Thyroid gland (tissue), 4 donors: ENCODE measurements at regions not wholly inside any gene's neighbourhood (a gene's known extent, or its start where the extent isn't known, plus 50 kb on each side); places are given as distances from the start of the nearest gene placed in this dataset.

Experiments used
- DNase-seq, 2 donors: peaks; one replicate each; pipeline ENCODE4 v3.0.0-alpha.2; 2019
- H3K27ac ChIP-seq, 3 donors: fragments of 200-600 bp; sonication (generic); 1 replicate in 2 of 3; 2 replicates in 1 of 3; pipeline ENCODE4 v1.5.1; 2016 to 2019; ENCODE audit warnings: mild to moderate bottlenecking in 1 of 3, moderate library complexity in 1 of 3
- H3K27me3 ChIP-seq: fragments of 200-600 bp; sonication (generic); one replicate; pipeline ENCODE4 v1.5.1; 2019
- H3K36me3 ChIP-seq, 2 donors: fragments of 200-600 bp; sonication (generic); one replicate each; pipeline ENCODE4 v1.5.1; 2016 to 2019
- H3K4me1 ChIP-seq, 2 donors: fragments of 200-600 bp; sonication (generic); one replicate each; pipeline ENCODE4 v1.5.1; 2017 to 2019
- H3K4me3 ChIP-seq, 3 donors: fragments of 200-600 bp; sonication (generic); replicated peaks in 1 of 3; 1 replicate in 2 of 3; 2 replicates in 1 of 3; pipeline ENCODE4 v1.5.1; 2016; ENCODE audit warnings: mild to moderate bottlenecking in 1 of 3
- H3K9me3 ChIP-seq: fragments of 200-600 bp; sonication (generic); one replicate; pipeline ENCODE4 v1.5.1; 2017
- POLR2A ChIP-seq, 2 donors: fragments of 450-650 bp; IDR thresholded peaks; one replicate each; pipeline ENCODE4 v1.6.1; 2017; ENCODE audit warnings: antibody characterized with exemption in 2 of 2, mild to moderate bottlenecking in 2 of 2, moderate library complexity in 1 of 2
- WGBS, 2 donors: methylation state at CpG; one replicate each; pipeline ENCODE4 v1.1.5; 2017; 5-methylcytosine and 5-hydroxymethylcytosine counted together
- intact Hi-C: fragments of 100-400 bp; cut with DNase I; formaldehyde crosslinking; loops from one replicate; pipeline ENCODE4 v1.15.1; 2023
- TF ChIP-seq, protein P1 (sequence below), 6 experiments: fragments of 200-600 bp in 3 of 6; fragments of 450-650 bp in 3 of 6; sonication (generic) in 3 of 6; IDR thresholded peaks; one replicate each; pipeline ENCODE4 v1.5.1; 2016 to 2019; ENCODE audit warnings: antibody characterized with exemption in 6 of 6, mild to moderate bottlenecking in 2 of 6, inconsistent platforms in 1 of 6, moderate library complexity in 1 of 6

DNA sequence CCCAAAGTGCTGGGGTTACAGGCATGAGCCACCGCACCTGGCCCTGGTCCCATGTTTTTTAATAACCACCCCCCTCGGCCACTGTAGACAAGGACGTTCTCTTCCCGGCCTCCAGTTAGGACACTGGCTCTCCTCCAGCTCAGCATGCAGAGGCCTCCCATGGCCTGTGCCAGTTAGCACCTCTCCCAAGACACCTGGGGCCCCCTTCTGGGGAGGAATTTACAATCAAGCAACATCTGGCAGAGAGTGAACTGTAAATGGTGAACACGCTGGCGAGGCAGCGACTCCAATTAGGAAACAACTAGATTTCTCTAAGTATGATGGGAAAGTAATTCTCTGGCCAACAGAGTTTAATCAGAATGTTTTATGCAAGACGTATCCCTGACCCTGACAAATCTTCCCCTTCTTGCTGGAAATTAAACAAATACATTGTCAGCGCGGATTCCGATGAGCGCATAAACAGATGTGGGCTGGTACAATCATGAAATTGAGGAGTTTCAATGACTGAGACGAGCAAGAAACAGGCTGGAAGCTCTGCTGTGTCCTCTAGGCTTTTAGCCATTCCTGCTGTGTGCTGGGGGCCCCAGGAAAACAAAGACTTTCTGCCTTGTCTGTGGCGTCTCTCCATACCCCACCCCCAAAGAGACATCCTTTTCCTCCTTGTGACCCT, 61.7 kb upstream of the DLK1 start:
- TF ChIP-seq, protein P1, sequence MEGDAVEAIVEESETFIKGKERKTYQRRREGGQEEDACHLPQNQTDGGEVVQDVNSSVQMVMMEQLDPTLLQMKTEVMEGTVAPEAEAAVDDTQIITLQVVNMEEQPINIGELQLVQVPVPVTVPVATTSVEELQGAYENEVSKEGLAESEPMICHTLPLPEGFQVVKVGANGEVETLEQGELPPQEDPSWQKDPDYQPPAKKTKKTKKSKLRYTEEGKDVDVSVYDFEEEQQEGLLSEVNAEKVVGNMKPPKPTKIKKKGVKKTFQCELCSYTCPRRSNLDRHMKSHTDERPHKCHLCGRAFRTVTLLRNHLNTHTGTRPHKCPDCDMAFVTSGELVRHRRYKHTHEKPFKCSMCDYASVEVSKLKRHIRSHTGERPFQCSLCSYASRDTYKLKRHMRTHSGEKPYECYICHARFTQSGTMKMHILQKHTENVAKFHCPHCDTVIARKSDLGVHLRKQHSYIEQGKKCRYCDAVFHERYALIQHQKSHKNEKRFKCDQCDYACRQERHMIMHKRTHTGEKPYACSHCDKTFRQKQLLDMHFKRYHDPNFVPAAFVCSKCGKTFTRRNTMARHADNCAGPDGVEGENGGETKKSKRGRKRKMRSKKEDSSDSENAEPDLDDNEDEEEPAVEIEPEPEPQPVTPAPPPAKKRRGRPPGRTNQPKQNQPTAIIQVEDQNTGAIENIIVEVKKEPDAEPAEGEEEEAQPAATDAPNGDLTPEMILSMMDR (IDR thresholded peaks at IDR 0.05) = no peak
- TF ChIP-seq POLR2A (IDR thresholded peaks at IDR 0.05) = no peak
- no peak overlapping the region for H3K27ac ChIP-seq
- no peaks in the 10 kb centered on the region for H3K27me3 ChIP-seq
- intact Hi-C loops = loop anchor here (10.0 kb wide), 1 partner anchor 570 kb away; no protein-coding TSS in a partner anchor
- H3K9me3 ChIP-seq = no peaks in the 10 kb centered on the region
- no peaks in the 10 kb centered on the region for H3K36me3 ChIP-seq
- peaks cover 0 to 9% of the 10 kb centered on the region in 2 donors for H3K4me1 ChIP-seq
- no peak overlapping the region for H3K4me3 ChIP-seq
- 63 to 67% methylated on average over 14 of the region's 14 CpGs for WGBS, 2 donors
- DNase-seq = no peak

DNA sequence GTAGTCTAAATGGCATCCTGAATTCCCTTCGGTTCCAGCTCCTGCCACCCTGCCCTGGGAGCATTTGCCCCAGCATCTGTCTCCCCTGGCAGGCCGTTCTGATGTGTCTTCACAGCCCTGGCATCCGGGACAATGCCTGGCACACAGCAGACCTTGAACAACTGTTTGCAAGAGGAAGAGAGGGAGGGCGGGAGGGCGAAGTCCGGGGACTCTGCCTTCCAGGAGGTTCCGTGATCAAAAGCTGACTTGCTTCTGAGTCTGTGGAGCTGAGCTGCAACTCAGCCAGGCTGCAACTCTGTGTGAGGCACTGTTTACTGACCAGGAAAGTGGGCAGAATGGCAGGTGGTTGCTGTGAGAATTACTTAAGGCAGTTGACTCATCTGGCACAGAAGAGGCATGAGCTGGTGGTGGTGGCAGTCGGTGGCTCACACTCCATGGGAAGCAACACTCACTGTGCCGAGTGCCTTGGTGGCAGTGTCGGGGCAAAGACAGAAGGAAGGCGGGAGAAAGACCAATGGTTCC, 61.1 kb upstream of the DLK1 start:
- 61 to 66% methylated on average over 11 of the region's 11 CpGs for WGBS, 2 donors
- intact Hi-C loops = loop anchor here (10.0 kb wide), 1 partner anchor 569 kb away; no protein-coding TSS in a partner anchor

DNA sequence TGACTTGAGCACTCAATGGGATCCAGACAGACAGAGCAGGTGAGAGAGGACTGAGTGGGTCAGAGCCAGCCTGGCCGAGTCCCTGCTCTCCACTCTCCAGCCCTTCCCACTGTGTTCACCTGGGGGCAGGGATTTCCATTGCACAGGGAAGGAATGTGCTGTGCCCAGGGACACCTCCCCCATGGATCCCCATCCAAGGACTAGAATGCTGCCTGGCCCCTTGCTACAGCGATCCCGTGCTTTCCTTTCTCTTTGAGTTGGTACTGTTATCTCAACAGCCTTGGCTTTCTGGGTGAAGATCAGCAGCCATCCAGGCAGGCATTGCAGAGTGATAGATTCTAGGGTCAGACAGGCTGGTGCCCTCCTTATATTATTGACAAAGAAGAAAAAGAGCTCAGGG, 60.3 kb upstream of the DLK1 start:
- intact Hi-C loops = loop anchor here (10.0 kb wide), 1 partner anchor 568 kb away; no protein-coding TSS in a partner anchor
- Histone ChIP-seq H3K27ac (no peak overlapping the region), H3K4me1 (peaks cover 0 to 15% of the 10 kb centered on the region in 2 donors), H3K4me3 (no peak overlapping the region), H3K9me3 (no peaks in the 10 kb centered on the region), H3K27me3 (no peaks in the 10 kb centered on the region), H3K36me3 (no peaks in the 10 kb centered on the region)
- TF ChIP-seq POLR2A (IDR thresholded peaks at IDR 0.05) = no peak
- TF ChIP-seq, protein P1 (IDR thresholded peaks at IDR 0.05) = no peak
- 72 to 74% methylated on average over 3 of the region's 3 CpGs for WGBS, 2 donors
- no peak for DNase-seq

More for the DNA sequence above, 61.1 kb upstream of the DLK1 start:
- Histone ChIP-seq H3K36me3 (no peaks in the 10 kb centered on the region), H3K9me3 (no peaks in the 10 kb centered on the region), H3K4me3 (no peak overlapping the region), H3K27me3 (no peaks in the 10 kb centered on the region), H3K27ac (no peak overlapping the region), H3K4me1 (peaks cover 0 to 15% of the 10 kb centered on the region in 2 donors)
- TF ChIP-seq, protein P1 (IDR thresholded peaks at IDR 0.05) = no peak
- no peak for TF ChIP-seq POLR2A (IDR thresholded peaks at IDR 0.05)
- DNase-seq = no peak

DNA sequence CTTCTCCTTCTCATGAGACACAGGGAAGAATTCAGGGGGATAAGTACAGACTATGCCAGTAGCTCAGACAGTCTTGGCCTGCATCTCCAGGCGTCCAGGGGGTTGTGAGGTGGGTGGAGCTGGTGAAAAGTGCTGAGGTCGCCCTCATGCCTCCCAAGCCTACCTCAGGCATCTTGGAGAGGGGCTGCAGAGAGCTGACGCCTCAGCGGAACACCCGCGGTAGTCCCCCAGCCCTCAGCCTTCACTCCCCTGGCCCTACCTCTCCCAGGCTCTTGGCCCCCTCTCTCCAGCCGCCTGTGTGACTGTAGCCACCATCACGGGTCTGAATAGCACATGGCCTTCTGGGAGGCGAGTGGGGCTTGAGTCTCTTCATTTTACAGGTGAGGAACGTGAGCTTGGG, 59.8 kb upstream of the DLK1 start:
- DNase-seq = no peak
- H3K27me3 ChIP-seq = no peaks in the 10 kb centered on the region
- no peak overlapping the region for H3K4me3 ChIP-seq
- 76 to 82% methylated on average over 6 to 8 of the region's 10 CpGs for WGBS, 2 donors
- H3K9me3 ChIP-seq = no peaks in the 10 kb centered on the region
- H3K36me3 ChIP-seq = no peaks in the 10 kb centered on the region
- H3K27ac ChIP-seq = no peak overlapping the region
- intact Hi-C loops = loop anchor here (10.0 kb wide), 1 partner anchor 568 kb away; no protein-coding TSS in a partner anchor
- H3K4me1 ChIP-seq = peaks cover 0 to 15% of the 10 kb centered on the region in 2 donors
- TF ChIP-seq, protein P1 (IDR thresholded peaks at IDR 0.05) = no peak
- TF ChIP-seq POLR2A (IDR thresholded peaks at IDR 0.05) = no peak

DNA sequence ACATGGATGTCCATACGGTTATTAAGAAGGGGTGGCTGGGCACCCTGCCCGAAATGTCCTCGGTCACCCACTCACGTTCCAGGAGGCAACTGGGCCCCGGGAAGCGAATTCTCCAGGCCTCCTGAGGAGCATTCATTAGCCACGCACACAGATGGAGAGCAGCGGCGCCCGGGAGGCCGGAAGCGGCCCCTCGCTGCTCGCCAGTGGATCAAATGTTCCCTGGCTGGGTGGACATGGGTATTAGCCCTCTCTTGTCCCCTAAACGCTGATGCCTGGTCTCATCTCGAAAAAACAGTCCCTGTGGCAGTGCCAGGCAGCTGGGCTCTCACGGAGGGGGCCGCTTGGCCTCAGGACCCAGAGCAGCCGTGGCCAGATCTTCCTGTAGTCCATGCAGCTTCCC, 59.0 kb upstream of the DLK1 start:
- intact Hi-C loops = loop anchor here (10.0 kb wide), 1 partner anchor 567 kb away; no protein-coding TSS in a partner anchor
- DNase-seq = no peak
- 91 to 95% methylated on average over 13 to 16 of the region's 19 CpGs for WGBS, 2 donors
- TF ChIP-seq, protein P1 (IDR thresholded peaks at IDR 0.05) = no peak
- no peak for TF ChIP-seq POLR2A (IDR thresholded peaks at IDR 0.05)
- H3K4me1 ChIP-seq = peaks cover 0 to 15% of the 10 kb centered on the region in 2 donors
- no peaks in the 10 kb centered on the region for H3K27me3 ChIP-seq
- H3K9me3 ChIP-seq = no peaks in the 10 kb centered on the region
- H3K27ac ChIP-seq = no peak overlapping the region
- no peak overlapping the region for H3K4me3 ChIP-seq
- H3K36me3 ChIP-seq = no peaks in the 10 kb centered on the region
